Stomach (tissue), 8 donors: ENCODE measurements at regions not wholly inside any gene's neighbourhood (a gene's known extent, or its start where the extent isn't known, plus 50 kb on each side); places are given as distances from the start of the nearest gene placed in this dataset.
A peak's percentile ranks its signal among the peaks of the same experiment; 100 is the strongest.

ENCODE experiments used
- DNase-seq, 2 donors: peaks; one replicate each; pipeline versions ENCODE4 v3.0.0 to v3.0.0-alpha.2; 2013 to 2019
- H3K27ac ChIP-seq, 5 donors: fragments of 200-600 bp in 4 of 5; sonication (generic) in 4 of 5; one replicate each; pipeline ENCODE4 v1.5.1; 2013 to 2019; ENCODE audit warnings: mild to moderate bottlenecking in 1 of 5, moderate library complexity in 1 of 5
- H3K27me3 ChIP-seq, 3 donors: fragments of 200-600 bp; sonication (generic); one replicate each; pipeline ENCODE4 v1.5.1; 2017 to 2019; ENCODE audit warnings: mixed run types in 1 of 3
- H3K36me3 ChIP-seq, 4 donors: fragments of 200-600 bp; sonication (generic); 1 replicate in 3 of 4; 2 replicates in 1 of 4; pipeline ENCODE4 v1.5.1; 2016 to 2019
- H3K4me1 ChIP-seq, 4 donors: fragments of 200-600 bp; sonication (generic); one replicate each; pipeline ENCODE4 v1.5.1; 2016 to 2019
- H3K4me3 ChIP-seq, 4 donors: fragments of 200-600 bp; sonication (generic) in 3 of 4; one replicate each; pipeline ENCODE4 v1.5.1; 2016 to 2019; ENCODE audit warnings: mild to moderate bottlenecking in 1 of 4
- H3K9me3 ChIP-seq, 4 donors: fragments of 200-600 bp; sonication (generic); one replicate each; pipeline ENCODE4 v1.5.1; 2016 to 2019
- EP300 ChIP-seq: sonication (generic); formaldehyde crosslinking; IDR thresholded peaks from one replicate; pipeline ENCODE4 v1.6.1; 2017; ENCODE audit warnings: antibody characterized with exemption
- POLR2A ChIP-seq, 4 donors: fragments of 450-650 bp; IDR thresholded peaks; one replicate each; pipeline ENCODE4 v1.6.1; 2016; ENCODE audit warnings: antibody characterized with exemption in 4 of 4, control low read depth in 2 of 4, mild to moderate bottlenecking in 1 of 4, moderate library complexity in 1 of 4
- POLR2AphosphoS5 ChIP-seq, 3 donors: sonication (generic); formaldehyde crosslinking; IDR thresholded peaks; one replicate each; pipeline ENCODE4 v1.6.1; 2016; ENCODE audit warnings: antibody characterized with exemption in 3 of 3
- WGBS, 5 donors: extraction: QIAGEN DNeasy Blood & Tissue Kit in 3 of 5; methylation state at CpG; one replicate each; pipeline versions ENCODE4 v1.1.5 to v1.1.7; 2013 to 2018; 5-methylcytosine and 5-hydroxymethylcytosine counted together
- intact Hi-C: fragments of 100-400 bp; cut with DNase I; formaldehyde crosslinking; loops from one replicate; pipeline ENCODE4 v1.15.1; 2023; ENCODE audit warnings: low total_unique reads
- TF ChIP-seq, protein P1 (sequence below), 7 experiments: fragments of 450-650 bp in 4 of 7; fragments of 200-600 bp in 3 of 7; sonication (generic) in 3 of 7; IDR thresholded peaks; one replicate each; pipeline ENCODE4 v1.5.1; 2016 to 2019; ENCODE audit warnings: antibody characterized with exemption in 7 of 7, control low read depth in 2 of 7, mild to moderate bottlenecking in 1 of 7
- donor health status: healthy with polysubstance abuse.
- donor health status: Bipolar disorder and iron deficiency.
- donor health status: healthy.

DNA sequence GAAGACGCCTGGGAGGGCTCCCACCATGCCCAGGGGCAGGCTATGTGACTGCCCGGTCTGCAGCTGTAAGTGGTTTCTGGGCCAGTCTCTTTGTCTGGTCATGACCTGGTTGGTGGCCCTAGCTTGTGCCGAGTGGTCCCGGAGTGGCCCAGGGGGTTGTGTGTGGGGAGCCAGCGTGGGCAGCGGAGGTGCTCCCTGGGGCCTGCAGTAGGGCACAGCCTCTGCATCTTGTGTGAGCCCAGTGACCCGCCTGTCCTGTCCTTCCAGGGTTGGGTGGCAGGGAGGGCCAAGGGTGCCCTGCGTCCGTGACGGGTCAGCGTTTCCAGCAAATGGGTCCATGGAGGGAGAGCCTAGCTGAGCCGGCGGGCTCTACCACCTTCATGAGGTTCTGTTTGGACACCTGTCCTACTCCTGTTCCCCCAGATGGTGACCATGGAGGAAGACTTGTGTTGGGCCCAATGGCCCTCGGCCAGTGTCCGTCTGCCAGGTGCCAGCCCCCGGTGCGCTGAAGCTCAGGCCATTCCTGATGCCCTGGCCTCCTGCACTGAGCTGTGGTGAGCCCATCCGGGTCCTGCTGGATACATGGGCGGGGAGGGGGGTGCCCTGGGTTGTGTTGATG is 215.4 kb downstream of the SNRPN start:
- H3K27ac ChIP-seq = no peak overlapping the region
- TF ChIP-seq EP300 = no peak
- no peak for TF ChIP-seq POLR2A (IDR thresholded peaks at IDR 0.05)
- no peak for TF ChIP-seq POLR2AphosphoS5 (IDR thresholded peaks at IDR 0.05)
- TF ChIP-seq, protein P1, sequence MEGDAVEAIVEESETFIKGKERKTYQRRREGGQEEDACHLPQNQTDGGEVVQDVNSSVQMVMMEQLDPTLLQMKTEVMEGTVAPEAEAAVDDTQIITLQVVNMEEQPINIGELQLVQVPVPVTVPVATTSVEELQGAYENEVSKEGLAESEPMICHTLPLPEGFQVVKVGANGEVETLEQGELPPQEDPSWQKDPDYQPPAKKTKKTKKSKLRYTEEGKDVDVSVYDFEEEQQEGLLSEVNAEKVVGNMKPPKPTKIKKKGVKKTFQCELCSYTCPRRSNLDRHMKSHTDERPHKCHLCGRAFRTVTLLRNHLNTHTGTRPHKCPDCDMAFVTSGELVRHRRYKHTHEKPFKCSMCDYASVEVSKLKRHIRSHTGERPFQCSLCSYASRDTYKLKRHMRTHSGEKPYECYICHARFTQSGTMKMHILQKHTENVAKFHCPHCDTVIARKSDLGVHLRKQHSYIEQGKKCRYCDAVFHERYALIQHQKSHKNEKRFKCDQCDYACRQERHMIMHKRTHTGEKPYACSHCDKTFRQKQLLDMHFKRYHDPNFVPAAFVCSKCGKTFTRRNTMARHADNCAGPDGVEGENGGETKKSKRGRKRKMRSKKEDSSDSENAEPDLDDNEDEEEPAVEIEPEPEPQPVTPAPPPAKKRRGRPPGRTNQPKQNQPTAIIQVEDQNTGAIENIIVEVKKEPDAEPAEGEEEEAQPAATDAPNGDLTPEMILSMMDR (IDR thresholded peaks at IDR 0.05) = no peak
- intact Hi-C loops = no loop called here
- H3K4me1 ChIP-seq = no peaks in the 10 kb centered on the region
- H3K27me3 ChIP-seq = no peaks in the 10 kb centered on the region
- peak in 1 of 2 donors; percentile 13 for DNase-seq
- H3K4me3 ChIP-seq = no peak overlapping the region
- peaks cover 23 to 66% (median 62%) of the 10 kb centered on the region in 4 donors for H3K9me3 ChIP-seq
- WGBS, 5 donors = 85 to 88% (median 85%) methylated on average over 8 to 19 of the region's 19 CpGs
- no peaks in the 10 kb centered on the region for H3K36me3 ChIP-seq

DNA sequence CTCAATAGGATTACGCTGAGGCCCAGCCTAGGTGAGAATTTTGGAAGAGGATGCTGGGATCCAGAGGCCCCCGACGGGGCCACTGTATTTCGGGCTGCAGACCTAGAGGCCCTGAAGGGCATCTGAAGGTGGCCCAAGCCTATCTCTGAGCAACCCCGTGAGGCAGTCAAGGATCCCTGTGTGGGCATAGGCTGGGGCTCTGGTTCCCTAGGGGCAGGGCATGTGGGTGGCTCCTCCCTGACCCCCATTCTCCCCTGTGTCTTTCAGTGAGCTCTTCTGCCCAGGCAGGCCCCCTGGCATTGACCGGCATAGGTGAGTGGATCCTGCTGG is 216.0 kb downstream of the SNRPN start:
- TF ChIP-seq POLR2A (IDR thresholded peaks at IDR 0.05) (no peak), POLR2AphosphoS5 (IDR thresholded peaks at IDR 0.05) (no peak), EP300 (no peak)
- TF ChIP-seq, protein P1 (IDR thresholded peaks at IDR 0.05) = no peak
- Histone ChIP-seq H3K4me3 (no peak overlapping the region), H3K4me1 (no peaks in the 10 kb centered on the region), H3K27me3 (no peaks in the 10 kb centered on the region), H3K9me3 (peaks cover 23 to 67% (median 66%) of the 10 kb centered on the region in 4 donors), H3K27ac (no peak overlapping the region), H3K36me3 (no peaks in the 10 kb centered on the region)
- peak in 1 of 2 donors; percentile 15 for DNase-seq
- intact Hi-C loops = no loop called here
- WGBS, 5 donors = 82 to 96% (median 89%) methylated on average over 5 to 6 of the region's 6 CpGs

DNA sequence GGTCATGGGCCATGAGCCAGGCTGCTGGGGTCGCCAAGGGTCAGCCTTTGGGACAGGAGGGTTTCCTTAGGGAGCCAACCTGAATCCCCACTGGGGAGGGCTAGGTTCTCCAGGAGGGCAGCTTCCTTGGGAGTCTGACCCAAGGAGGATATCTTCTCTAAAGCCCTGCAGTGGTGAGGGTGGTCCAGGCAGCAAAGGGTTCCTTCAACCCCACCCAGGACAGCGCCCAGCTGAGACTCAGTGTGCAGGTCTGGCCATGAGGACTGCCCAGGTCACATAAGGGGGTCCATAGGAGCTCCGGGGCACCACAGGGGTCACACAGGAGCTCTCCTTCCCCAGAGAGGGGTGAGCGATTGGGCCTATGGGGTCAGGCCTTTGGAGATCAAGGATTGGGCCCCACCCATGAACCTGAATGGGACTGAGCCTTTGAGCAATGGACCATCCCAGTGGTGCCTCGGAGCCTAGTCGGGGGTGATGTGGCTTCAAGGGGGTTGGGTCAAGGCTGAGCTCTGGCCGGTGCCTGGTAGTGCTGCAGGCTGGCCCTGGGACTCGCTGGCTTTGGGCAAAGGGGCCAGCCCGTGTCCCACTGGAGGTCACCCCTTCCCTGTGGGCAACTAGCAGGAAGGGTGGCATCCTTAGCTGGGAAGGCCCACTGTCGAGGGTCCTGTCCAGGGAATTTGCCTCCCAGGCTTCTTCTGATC is 216.5 kb downstream of the SNRPN start:
- TF ChIP-seq POLR2A (IDR thresholded peaks at IDR 0.05) (no peak), POLR2AphosphoS5 (IDR thresholded peaks at IDR 0.05) (no peak), EP300 (no peak)
- TF ChIP-seq, protein P1 (IDR thresholded peaks at IDR 0.05) = no peak
- no peaks in the 10 kb centered on the region for H3K27me3 ChIP-seq
- no peaks in the 10 kb centered on the region for H3K36me3 ChIP-seq
- 78 to 86% (median 81%) methylated on average over 6 to 10 of the region's 10 CpGs for whole genome bisulfite sequencing, 5 donors
- H3K27ac ChIP-seq = no peak overlapping the region
- intact Hi-C loops = no loop called here
- H3K9me3 ChIP-seq = peaks cover 23 to 72% (median 71%) of the 10 kb centered on the region in 4 donors
- no peaks in the 10 kb centered on the region for H3K4me1 ChIP-seq
- no peak for DNase-seq
- no peak overlapping the region for H3K4me3 ChIP-seq

DNA sequence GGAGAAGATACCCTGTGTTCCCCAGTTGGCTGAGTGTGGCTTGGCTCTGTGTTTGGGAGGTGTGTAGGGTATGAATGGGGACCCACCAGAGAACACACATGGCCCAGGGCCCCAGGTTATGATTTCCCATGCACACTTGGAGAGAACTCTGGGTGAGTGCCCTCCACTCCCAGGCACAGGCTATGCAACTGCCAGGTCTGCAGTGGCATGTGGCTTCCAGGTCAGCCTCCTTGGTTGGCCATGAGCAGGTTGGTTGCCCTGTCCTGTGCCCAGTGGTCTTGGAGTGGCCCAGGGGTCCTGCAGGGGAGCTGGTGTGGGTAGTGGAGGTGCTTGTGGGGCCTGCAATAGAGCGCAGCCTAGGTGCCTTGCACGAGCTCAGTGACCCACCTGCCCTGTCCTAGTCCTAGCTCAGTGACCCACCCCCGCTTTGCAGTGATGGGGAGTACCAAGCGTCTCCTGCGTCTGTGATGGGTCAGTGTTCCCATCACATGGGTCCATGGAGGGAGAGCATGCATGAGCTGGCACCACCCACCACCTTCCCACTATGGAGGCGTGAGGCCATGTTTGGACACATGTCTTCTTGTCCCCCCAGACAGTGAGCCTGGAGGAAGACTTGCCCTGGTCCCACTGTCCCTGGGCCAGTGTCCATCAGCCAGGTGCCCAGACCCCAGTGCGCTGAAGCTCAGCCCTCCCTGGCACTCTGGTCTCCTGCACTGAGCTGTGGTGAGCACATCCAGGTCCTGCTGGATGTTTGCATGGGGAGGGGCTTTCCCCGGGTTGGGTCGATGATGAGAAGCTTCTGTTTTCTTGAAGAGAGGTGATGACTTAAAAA is 217.3 kb downstream of the SNRPN start:
- 85 to 95% (median 92%) methylated on average over 8 to 9 of the region's 9 CpGs for WGBS, 5 donors
- H3K9me3 ChIP-seq = peaks cover 23 to 80% (median 79%) of the 10 kb centered on the region in 4 donors
- no peaks in the 10 kb centered on the region for H3K36me3 ChIP-seq
- H3K4me3 ChIP-seq = no peak overlapping the region
- TF ChIP-seq, protein P1 (IDR thresholded peaks at IDR 0.05) = no peak
- TF ChIP-seq POLR2A (IDR thresholded peaks at IDR 0.05) (no peak), POLR2AphosphoS5 (IDR thresholded peaks at IDR 0.05) (no peak), EP300 (no peak)
- H3K27ac ChIP-seq = no peak overlapping the region
- intact Hi-C loops = no loop called here
- no peaks in the 10 kb centered on the region for H3K4me1 ChIP-seq
- no peaks in the 10 kb centered on the region for H3K27me3 ChIP-seq
- no peak for DNase-seq
